Vagina (tissue), 2 donors: ENCODE measurements at regions not wholly inside any gene's neighbourhood (a gene's known extent, or its start where the extent isn't known, plus 50 kb on each side); places are given as distances from the start of the nearest gene placed in this dataset.

Source experiments
- CTCF ChIP-seq, 3 experiments: fragments of 450-650 bp in 2 of 3; fragments of 200-600 bp in 1 of 3; sonication (generic) in 1 of 3; IDR thresholded peaks; one replicate each; pipeline ENCODE4 v1.5.1; 2017 to 2019; ENCODE audit warnings: antibody characterized with exemption in 3 of 3, mild to moderate bottlenecking in 2 of 3, moderate library complexity in 2 of 3
- POLR2A ChIP-seq, 2 donors: fragments of 450-650 bp; IDR thresholded peaks; one replicate each; pipeline ENCODE4 v1.6.1; 2017; ENCODE audit warnings: antibody characterized with exemption in 2 of 2, mild to moderate bottlenecking in 2 of 2, moderate library complexity in 2 of 2
- POLR2AphosphoS5 ChIP-seq, 2 donors: sonication (generic); formaldehyde crosslinking; IDR thresholded peaks; one replicate each; pipeline ENCODE4 v1.9.0; 2017; ENCODE audit warnings: antibody characterized with exemption in 2 of 2, mild to moderate bottlenecking in 2 of 2, low read depth in 1 of 2; ENCODE audit not compliant: insufficient read depth in 1 of 2

GRCh38 chr5:152644029-152644728, 239.1 kb upstream of the NMUR2 start:
- TF ChIP-seq POLR2AphosphoS5 (IDR thresholded peaks at IDR 0.05; ENCODE audit: insufficient read depth in 1 of 2, low read depth in 1 of 2) (no peak), CTCF (IDR thresholded peaks at IDR 0.05) (no peak), POLR2A (IDR thresholded peaks at IDR 0.05) (no peak)
